H9 (cell line): ENCODE measurements at regions not wholly inside any gene's neighbourhood (a gene's known extent, or its start where the extent isn't known, plus 50 kb on each side); places are given as distances from the start of the nearest gene placed in this dataset.

Source experiments
- DNase-seq: peaks from one replicate; pipeline ENCODE4 v3.0.0-alpha.2; 2017
- H2AFZ ChIP-seq: one replicate; pipeline ENCODE4 v1.6.1; 2013; ENCODE audit warnings: mild to moderate bottlenecking, low read length, control low read depth, moderate library complexity
- H2AK5ac ChIP-seq: 2 replicates; pipeline ENCODE4 v1.6.1; 2013; ENCODE audit warnings: low read length, control low read depth, mixed read lengths; ENCODE audit not compliant: insufficient read length
- H2BK120ac ChIP-seq: one replicate; pipeline ENCODE4 v1.6.1; 2013; ENCODE audit warnings: low read depth, mild to moderate bottlenecking, low read length, control low read depth, inconsistent platforms; ENCODE audit not compliant: poor library complexity, severe bottlenecking
- H2BK12ac ChIP-seq: 2 replicates; pipeline ENCODE4 v1.6.1; 2013; ENCODE audit warnings: low read length, control low read depth, mixed read lengths, low read depth; ENCODE audit not compliant: insufficient read length
- H2BK15ac ChIP-seq: 2 replicates; pipeline ENCODE4 v1.6.1; 2013; ENCODE audit warnings: low read depth, low read length, control low read depth
- H2BK20ac ChIP-seq: one replicate; pipeline ENCODE4 v1.6.1; 2013; ENCODE audit warnings: low read depth, mild to moderate bottlenecking, low read length, control low read depth, inconsistent platforms; ENCODE audit not compliant: poor library complexity, severe bottlenecking
- H2BK5ac ChIP-seq: 2 replicates; pipeline ENCODE4 v1.6.1; 2013; ENCODE audit warnings: low read length, control low read depth, mixed read lengths; ENCODE audit not compliant: insufficient read length
- H3K14ac ChIP-seq: 2 replicates; pipeline ENCODE4 v1.6.1; 2013; ENCODE audit warnings: low read length, control low read depth; ENCODE audit not compliant: insufficient read depth
- H3K18ac ChIP-seq: 2 replicates; pipeline ENCODE4 v1.6.1; 2013; ENCODE audit warnings: low read depth, mild to moderate bottlenecking, mixed read lengths, low read length, control low read depth; ENCODE audit not compliant: insufficient read length
- H3K23ac ChIP-seq: 2 replicates; pipeline ENCODE4 v1.6.1; 2013; ENCODE audit warnings: low read length, control low read depth, mixed read lengths, low read depth; ENCODE audit not compliant: insufficient read length
- H3K23me2 ChIP-seq: 2 replicates; pipeline ENCODE4 v1.6.1; 2013; ENCODE audit warnings: low read depth, mild to moderate bottlenecking, mixed read lengths, low read length, control low read depth; ENCODE audit not compliant: insufficient read length, poor library complexity, severe bottlenecking
- H3K27ac ChIP-seq: 2 replicates; pipeline ENCODE4 v1.5.1; 2013; ENCODE audit warnings: low read length, control low read depth, mixed read lengths, low read depth; ENCODE audit not compliant: insufficient read length
- H3K27me3 ChIP-seq: 2 replicates; pipeline ENCODE4 v1.6.1; 2013; ENCODE audit warnings: low read length, control low read depth, inconsistent platforms; ENCODE audit not compliant: insufficient read depth
- H3K4ac ChIP-seq: 2 replicates; pipeline ENCODE4 v1.6.1; 2013; ENCODE audit warnings: low read depth, mild to moderate bottlenecking, control low read depth, inconsistent platforms, low read length, moderate library complexity
- H3K4me1 ChIP-seq: 2 replicates; pipeline ENCODE4 v1.6.1; 2013; ENCODE audit warnings: low read length, control low read depth, inconsistent platforms; ENCODE audit not compliant: insufficient read depth
- H3K4me2 ChIP-seq: 2 replicates; pipeline ENCODE4 v1.6.1; 2013; ENCODE audit warnings: low read length, control low read depth, mixed read lengths; ENCODE audit not compliant: insufficient read length, insufficient read depth
- H3K56ac ChIP-seq: 2 replicates; pipeline ENCODE4 v1.6.1; 2013; ENCODE audit warnings: low read depth, mild to moderate bottlenecking, mixed read lengths, low read length, control low read depth; ENCODE audit not compliant: insufficient read length
- H3K79me1 ChIP-seq: 2 replicates; pipeline ENCODE4 v1.6.1; 2013; ENCODE audit warnings: low read depth, mild to moderate bottlenecking, moderate library complexity, low read length, control low read depth, inconsistent platforms; ENCODE audit not compliant: insufficient read depth, poor library complexity, severe bottlenecking
- H3K79me2 ChIP-seq: 2 replicates; pipeline ENCODE4 v1.6.1; 2013; ENCODE audit warnings: low read length, control low read depth, inconsistent platforms; ENCODE audit not compliant: insufficient read depth
- H3K9ac ChIP-seq: 2 replicates; pipeline ENCODE4 v1.6.1; 2013; ENCODE audit warnings: low read length, control low read depth, mixed read lengths; ENCODE audit not compliant: insufficient read length; ENCODE audit errors: extremely low read depth
- H3K9me3 ChIP-seq: one replicate; pipeline ENCODE4 v1.6.1; 2013; ENCODE audit warnings: low read depth, low read length, inconsistent platforms; ENCODE audit not compliant: control insufficient read depth
- H3T11ph ChIP-seq: one replicate; pipeline ENCODE4 v1.6.1; 2013; ENCODE audit warnings: mild to moderate bottlenecking, low read length, control low read depth, inconsistent platforms
- H4K20me1 ChIP-seq: one replicate; pipeline ENCODE4 v1.6.1; 2013; ENCODE audit not compliant: control insufficient read depth, insufficient read length, insufficient read depth
- H4K5ac ChIP-seq: 2 replicates; pipeline ENCODE4 v1.6.1; 2013; ENCODE audit warnings: low read depth, mild to moderate bottlenecking, mixed read lengths, low read length, control low read depth; ENCODE audit not compliant: insufficient read length
- H4K8ac ChIP-seq: replicated peaks from 2 replicates; pipeline ENCODE4 v1.6.1; 2013; ENCODE audit warnings: low read length, control low read depth, mixed read lengths, low read depth; ENCODE audit not compliant: insufficient read length
- H4K91ac ChIP-seq: 2 replicates; pipeline ENCODE4 v1.6.1; 2013; ENCODE audit warnings: low read depth, mild to moderate bottlenecking, moderate library complexity, mixed read lengths, low read length, control low read depth; ENCODE audit not compliant: insufficient read length
- H3K27ac Mint-ChIP-seq, 3 experiments: 2 replicates in 2 of 3; 3 replicates in 1 of 3; pipeline ENCODE4 v1.8.0; 2020 to 2021; ENCODE audit warnings: mixed read lengths in 3 of 3, mild to moderate bottlenecking in 1 of 3, moderate library complexity in 1 of 3
- H3K27me3 Mint-ChIP-seq: 2 replicates; pipeline ENCODE4 v1.8.0; 2021; ENCODE audit warnings: low read depth, mild to moderate bottlenecking, moderate library complexity, mixed read lengths
- H3K36me3 Mint-ChIP-seq, 3 experiments: 2 replicates in 2 of 3; 3 replicates in 1 of 3; pipeline ENCODE4 v1.8.0; 2020 to 2021; ENCODE audit warnings: low read depth in 3 of 3, mixed read lengths in 3 of 3; ENCODE audit not compliant: insufficient read depth in 1 of 3
- H3K4me1 Mint-ChIP-seq, 2 experiments: 2 replicates each; pipeline ENCODE4 v1.8.0; 2020; ENCODE audit warnings: mixed read lengths in 2 of 2
- H3K4me3 Mint-ChIP-seq, 2 experiments: 2 replicates in 1 of 2; 3 replicates in 1 of 2; pipeline ENCODE4 v1.8.0; 2020 to 2021; ENCODE audit warnings: mild to moderate bottlenecking in 2 of 2, mixed read lengths in 2 of 2, moderate library complexity in 1 of 2
- H3K9me3 Mint-ChIP-seq, 2 experiments: 2 replicates in 1 of 2; 3 replicates in 1 of 2; pipeline ENCODE4 v1.8.0; 2020; ENCODE audit warnings: mild to moderate bottlenecking in 2 of 2, mixed read lengths in 2 of 2, moderate library complexity in 1 of 2
- WGBS: extraction: QIAGEN DNeasy Blood & Tissue Kit; methylation state at CpG from one replicate; pipeline ENCODE4 v1.1.7; 2013; ENCODE audit warnings: missing lambda C conversion rate, low lambda C conversion rate, mixed read lengths; ENCODE audit not compliant: insufficient read length; ENCODE audit errors: extremely low coverage; 5-methylcytosine and 5-hydroxymethylcytosine counted together
- TF ChIP-seq, protein P1 (sequence below): fragments of 200-600 bp; sonication (generic); conservative IDR thresholded peaks from 3 replicates; pipeline ENCODE4 v1.8.0; 2021; ENCODE audit warnings: antibody characterized with exemption, mild to moderate bottlenecking

DNA sequence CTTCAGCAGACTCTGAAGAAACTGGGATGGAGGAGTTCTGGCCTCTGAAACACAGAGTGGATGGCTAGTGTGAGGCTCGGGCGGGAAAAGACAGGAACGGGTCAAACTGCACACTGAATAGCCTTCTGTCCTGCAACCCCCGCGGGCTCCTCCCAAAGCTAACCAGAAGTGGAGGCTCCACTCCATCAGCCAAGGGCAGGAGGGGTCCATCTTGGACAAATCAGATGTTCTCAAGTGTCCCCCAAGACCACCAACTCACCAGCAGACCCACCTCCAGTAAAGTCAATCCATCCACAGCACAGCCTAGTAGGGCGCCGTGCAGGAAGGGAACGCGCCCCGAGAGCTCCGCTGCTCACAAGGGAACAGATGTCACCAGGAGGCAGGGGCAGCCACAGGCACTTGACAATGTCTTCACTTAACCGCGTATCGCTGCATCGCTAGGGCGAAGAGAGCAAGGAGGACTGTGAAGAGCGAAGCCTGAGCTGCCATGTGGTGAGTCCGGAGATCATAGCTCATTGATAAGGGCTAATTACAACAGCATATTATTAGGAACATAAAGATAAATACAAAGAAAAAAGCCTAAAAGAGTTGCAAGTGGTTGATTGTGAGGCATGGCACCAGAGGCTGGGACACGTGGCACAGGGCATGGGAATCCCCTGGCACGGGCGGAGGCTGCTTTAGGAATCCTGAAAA lies 494.6 kb upstream of the MYT1L start:
- WGBS = no CpG with 5 or more reads among the region's 21 CpGs
- no peak overlapping the region for H2BK5ac ChIP-seq
- H3K23ac ChIP-seq = no peak overlapping the region
- peaks cover 5 to 21% of the 10 kb centered on the region in 2 experiments for H3K9me3 Mint-ChIP-seq
- no peak overlapping the region for H4K8ac ChIP-seq
- no peaks in the 10 kb centered on the region for H3K27me3 ChIP-seq
- no peak overlapping the region for H2BK12ac ChIP-seq
- H3K9me3 ChIP-seq = no peaks in the 10 kb centered on the region
- no peak overlapping the region for H3T11ph ChIP-seq
- no peak overlapping the region for H2AFZ ChIP-seq
- no peak overlapping the region for H3K27ac ChIP-seq
- no peak overlapping the region for H4K91ac ChIP-seq
- H3K56ac ChIP-seq = no peak overlapping the region
- no peaks in the 10 kb centered on the region for H3K23me2 ChIP-seq
- no peak overlapping the region for H4K5ac ChIP-seq
- peaks cover 0 to 4% (median 3%) of the 10 kb centered on the region in 3 experiments; a peak in 2 of 7 replicates for H3K36me3 Mint-ChIP-seq
- no peak overlapping the region for H3K4me2 ChIP-seq
- H2BK20ac ChIP-seq = no peak overlapping the region
- H2BK120ac ChIP-seq = no peak overlapping the region
- no peak overlapping the region for H2AK5ac ChIP-seq
- peak; percentile 14 for DNase-seq
- H3K79me2 ChIP-seq = no peaks in the 10 kb centered on the region
- H3K27ac Mint-ChIP-seq = no peak overlapping the region
- TF ChIP-seq, protein P1, sequence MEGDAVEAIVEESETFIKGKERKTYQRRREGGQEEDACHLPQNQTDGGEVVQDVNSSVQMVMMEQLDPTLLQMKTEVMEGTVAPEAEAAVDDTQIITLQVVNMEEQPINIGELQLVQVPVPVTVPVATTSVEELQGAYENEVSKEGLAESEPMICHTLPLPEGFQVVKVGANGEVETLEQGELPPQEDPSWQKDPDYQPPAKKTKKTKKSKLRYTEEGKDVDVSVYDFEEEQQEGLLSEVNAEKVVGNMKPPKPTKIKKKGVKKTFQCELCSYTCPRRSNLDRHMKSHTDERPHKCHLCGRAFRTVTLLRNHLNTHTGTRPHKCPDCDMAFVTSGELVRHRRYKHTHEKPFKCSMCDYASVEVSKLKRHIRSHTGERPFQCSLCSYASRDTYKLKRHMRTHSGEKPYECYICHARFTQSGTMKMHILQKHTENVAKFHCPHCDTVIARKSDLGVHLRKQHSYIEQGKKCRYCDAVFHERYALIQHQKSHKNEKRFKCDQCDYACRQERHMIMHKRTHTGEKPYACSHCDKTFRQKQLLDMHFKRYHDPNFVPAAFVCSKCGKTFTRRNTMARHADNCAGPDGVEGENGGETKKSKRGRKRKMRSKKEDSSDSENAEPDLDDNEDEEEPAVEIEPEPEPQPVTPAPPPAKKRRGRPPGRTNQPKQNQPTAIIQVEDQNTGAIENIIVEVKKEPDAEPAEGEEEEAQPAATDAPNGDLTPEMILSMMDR = no peak
- no peak overlapping the region for H2BK15ac ChIP-seq
- H3K4me1 Mint-ChIP-seq = no peaks in the 10 kb centered on the region
- H3K4me3 Mint-ChIP-seq = no peak overlapping the region
- no peak overlapping the region for H3K9ac ChIP-seq
- no peak overlapping the region for H3K18ac ChIP-seq
- no peaks in the 10 kb centered on the region for H3K79me1 ChIP-seq
- H3K27me3 Mint-ChIP-seq = peaks cover 3% of the 10 kb centered on the region
- no peaks in the 10 kb centered on the region for H3K4me1 ChIP-seq
- H3K4ac ChIP-seq = no peak overlapping the region
- H4K20me1 ChIP-seq = no peaks in the 10 kb centered on the region
- peak overlapping the region; percentile 12; the same call in 1 of the 2 replicates for H3K14ac ChIP-seq
